ENCODE measurements at regions not wholly inside any gene's neighbourhood (a gene's known extent, or its start where the extent isn't known, plus 50 kb on each side); places are given as distances from the start of the nearest gene placed in this dataset.

DNA sequence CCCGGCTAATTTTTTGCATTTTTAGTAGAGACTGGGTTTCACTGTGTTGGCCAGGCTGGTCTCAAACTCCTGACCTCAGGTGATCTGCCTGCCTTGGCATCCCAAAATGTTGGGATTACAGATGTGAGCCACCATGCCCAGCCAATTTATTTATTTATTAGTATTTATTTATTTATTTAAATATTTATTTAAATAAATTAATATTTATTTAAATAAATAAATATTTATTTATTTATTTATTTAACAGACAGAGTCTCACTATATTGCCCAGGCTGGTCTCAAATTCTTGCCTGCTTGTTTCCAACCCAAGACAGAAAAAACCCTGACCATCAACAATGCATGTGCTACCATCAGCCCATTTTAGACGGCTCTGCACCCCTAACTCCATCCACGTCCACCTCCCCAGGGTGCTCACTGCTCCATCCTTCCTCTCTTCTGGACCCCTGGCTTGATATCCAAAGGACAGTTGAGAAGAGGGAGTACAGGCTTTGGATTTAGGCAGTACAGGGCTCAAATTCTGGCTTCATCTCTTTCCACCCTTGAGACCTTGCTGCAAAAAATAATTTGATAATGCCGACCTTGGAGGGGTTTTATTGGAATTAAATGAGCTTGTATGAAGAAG is 232.6 kb downstream of the MED10 start:
- TF ChIP-seq, protein P1, sequence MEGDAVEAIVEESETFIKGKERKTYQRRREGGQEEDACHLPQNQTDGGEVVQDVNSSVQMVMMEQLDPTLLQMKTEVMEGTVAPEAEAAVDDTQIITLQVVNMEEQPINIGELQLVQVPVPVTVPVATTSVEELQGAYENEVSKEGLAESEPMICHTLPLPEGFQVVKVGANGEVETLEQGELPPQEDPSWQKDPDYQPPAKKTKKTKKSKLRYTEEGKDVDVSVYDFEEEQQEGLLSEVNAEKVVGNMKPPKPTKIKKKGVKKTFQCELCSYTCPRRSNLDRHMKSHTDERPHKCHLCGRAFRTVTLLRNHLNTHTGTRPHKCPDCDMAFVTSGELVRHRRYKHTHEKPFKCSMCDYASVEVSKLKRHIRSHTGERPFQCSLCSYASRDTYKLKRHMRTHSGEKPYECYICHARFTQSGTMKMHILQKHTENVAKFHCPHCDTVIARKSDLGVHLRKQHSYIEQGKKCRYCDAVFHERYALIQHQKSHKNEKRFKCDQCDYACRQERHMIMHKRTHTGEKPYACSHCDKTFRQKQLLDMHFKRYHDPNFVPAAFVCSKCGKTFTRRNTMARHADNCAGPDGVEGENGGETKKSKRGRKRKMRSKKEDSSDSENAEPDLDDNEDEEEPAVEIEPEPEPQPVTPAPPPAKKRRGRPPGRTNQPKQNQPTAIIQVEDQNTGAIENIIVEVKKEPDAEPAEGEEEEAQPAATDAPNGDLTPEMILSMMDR (IDR thresholded peaks at IDR 0.05): no peak
- TF ChIP-seq POLR2AphosphoS5 (IDR thresholded peaks at IDR 0.05): no peak
- TF ChIP-seq POLR2A (IDR thresholded peaks at IDR 0.05; ENCODE audit: low read depth): no peak
